H9 (cell line): ENCODE measurements at regions not wholly inside any gene's neighbourhood (a gene's known extent, or its start where the extent isn't known, plus 50 kb on each side); places are given as distances from the start of the nearest gene placed in this dataset.

Source experiments
- DNase-seq: peaks from one replicate; pipeline ENCODE4 v3.0.0-alpha.2; 2017
- H2AFZ ChIP-seq: one replicate; pipeline ENCODE4 v1.6.1; 2013; ENCODE audit warnings: mild to moderate bottlenecking, low read length, control low read depth, moderate library complexity
- H2AK5ac ChIP-seq: 2 replicates; pipeline ENCODE4 v1.6.1; 2013; ENCODE audit warnings: low read length, control low read depth, mixed read lengths; ENCODE audit not compliant: insufficient read length
- H2BK120ac ChIP-seq: one replicate; pipeline ENCODE4 v1.6.1; 2013; ENCODE audit warnings: low read depth, mild to moderate bottlenecking, low read length, control low read depth, inconsistent platforms; ENCODE audit not compliant: poor library complexity, severe bottlenecking
- H2BK12ac ChIP-seq: 2 replicates; pipeline ENCODE4 v1.6.1; 2013; ENCODE audit warnings: low read length, control low read depth, mixed read lengths, low read depth; ENCODE audit not compliant: insufficient read length
- H2BK15ac ChIP-seq: 2 replicates; pipeline ENCODE4 v1.6.1; 2013; ENCODE audit warnings: low read depth, low read length, control low read depth
- H2BK20ac ChIP-seq: one replicate; pipeline ENCODE4 v1.6.1; 2013; ENCODE audit warnings: low read depth, mild to moderate bottlenecking, low read length, control low read depth, inconsistent platforms; ENCODE audit not compliant: poor library complexity, severe bottlenecking
- H2BK5ac ChIP-seq: 2 replicates; pipeline ENCODE4 v1.6.1; 2013; ENCODE audit warnings: low read length, control low read depth, mixed read lengths; ENCODE audit not compliant: insufficient read length
- H3K14ac ChIP-seq: 2 replicates; pipeline ENCODE4 v1.6.1; 2013; ENCODE audit warnings: low read length, control low read depth; ENCODE audit not compliant: insufficient read depth
- H3K18ac ChIP-seq: 2 replicates; pipeline ENCODE4 v1.6.1; 2013; ENCODE audit warnings: low read depth, mild to moderate bottlenecking, mixed read lengths, low read length, control low read depth; ENCODE audit not compliant: insufficient read length
- H3K23ac ChIP-seq: 2 replicates; pipeline ENCODE4 v1.6.1; 2013; ENCODE audit warnings: low read length, control low read depth, mixed read lengths, low read depth; ENCODE audit not compliant: insufficient read length
- H3K23me2 ChIP-seq: 2 replicates; pipeline ENCODE4 v1.6.1; 2013; ENCODE audit warnings: low read depth, mild to moderate bottlenecking, mixed read lengths, low read length, control low read depth; ENCODE audit not compliant: insufficient read length, poor library complexity, severe bottlenecking
- H3K27ac ChIP-seq: 2 replicates; pipeline ENCODE4 v1.5.1; 2013; ENCODE audit warnings: low read length, control low read depth, mixed read lengths, low read depth; ENCODE audit not compliant: insufficient read length
- H3K27me3 ChIP-seq: 2 replicates; pipeline ENCODE4 v1.6.1; 2013; ENCODE audit warnings: low read length, control low read depth, inconsistent platforms; ENCODE audit not compliant: insufficient read depth
- H3K4ac ChIP-seq: 2 replicates; pipeline ENCODE4 v1.6.1; 2013; ENCODE audit warnings: low read depth, mild to moderate bottlenecking, control low read depth, inconsistent platforms, low read length, moderate library complexity
- H3K4me1 ChIP-seq: 2 replicates; pipeline ENCODE4 v1.6.1; 2013; ENCODE audit warnings: low read length, control low read depth, inconsistent platforms; ENCODE audit not compliant: insufficient read depth
- H3K4me2 ChIP-seq: 2 replicates; pipeline ENCODE4 v1.6.1; 2013; ENCODE audit warnings: low read length, control low read depth, mixed read lengths; ENCODE audit not compliant: insufficient read length, insufficient read depth
- H3K56ac ChIP-seq: 2 replicates; pipeline ENCODE4 v1.6.1; 2013; ENCODE audit warnings: low read depth, mild to moderate bottlenecking, mixed read lengths, low read length, control low read depth; ENCODE audit not compliant: insufficient read length
- H3K79me1 ChIP-seq: 2 replicates; pipeline ENCODE4 v1.6.1; 2013; ENCODE audit warnings: low read depth, mild to moderate bottlenecking, moderate library complexity, low read length, control low read depth, inconsistent platforms; ENCODE audit not compliant: insufficient read depth, poor library complexity, severe bottlenecking
- H3K79me2 ChIP-seq: 2 replicates; pipeline ENCODE4 v1.6.1; 2013; ENCODE audit warnings: low read length, control low read depth, inconsistent platforms; ENCODE audit not compliant: insufficient read depth
- H3K9ac ChIP-seq: 2 replicates; pipeline ENCODE4 v1.6.1; 2013; ENCODE audit warnings: low read length, control low read depth, mixed read lengths; ENCODE audit not compliant: insufficient read length; ENCODE audit errors: extremely low read depth
- H3K9me3 ChIP-seq: one replicate; pipeline ENCODE4 v1.6.1; 2013; ENCODE audit warnings: low read depth, low read length, inconsistent platforms; ENCODE audit not compliant: control insufficient read depth
- H3T11ph ChIP-seq: one replicate; pipeline ENCODE4 v1.6.1; 2013; ENCODE audit warnings: mild to moderate bottlenecking, low read length, control low read depth, inconsistent platforms
- H4K20me1 ChIP-seq: one replicate; pipeline ENCODE4 v1.6.1; 2013; ENCODE audit not compliant: control insufficient read depth, insufficient read length, insufficient read depth
- H4K5ac ChIP-seq: 2 replicates; pipeline ENCODE4 v1.6.1; 2013; ENCODE audit warnings: low read depth, mild to moderate bottlenecking, mixed read lengths, low read length, control low read depth; ENCODE audit not compliant: insufficient read length
- H4K8ac ChIP-seq: replicated peaks from 2 replicates; pipeline ENCODE4 v1.6.1; 2013; ENCODE audit warnings: low read length, control low read depth, mixed read lengths, low read depth; ENCODE audit not compliant: insufficient read length
- H4K91ac ChIP-seq: 2 replicates; pipeline ENCODE4 v1.6.1; 2013; ENCODE audit warnings: low read depth, mild to moderate bottlenecking, moderate library complexity, mixed read lengths, low read length, control low read depth; ENCODE audit not compliant: insufficient read length
- H3K27ac Mint-ChIP-seq, 3 experiments: 2 replicates in 2 of 3; 3 replicates in 1 of 3; pipeline ENCODE4 v1.8.0; 2020 to 2021; ENCODE audit warnings: mixed read lengths in 3 of 3, mild to moderate bottlenecking in 1 of 3, moderate library complexity in 1 of 3
- H3K27me3 Mint-ChIP-seq: 2 replicates; pipeline ENCODE4 v1.8.0; 2021; ENCODE audit warnings: low read depth, mild to moderate bottlenecking, moderate library complexity, mixed read lengths
- H3K36me3 Mint-ChIP-seq, 3 experiments: 2 replicates in 2 of 3; 3 replicates in 1 of 3; pipeline ENCODE4 v1.8.0; 2020 to 2021; ENCODE audit warnings: low read depth in 3 of 3, mixed read lengths in 3 of 3; ENCODE audit not compliant: insufficient read depth in 1 of 3
- H3K4me1 Mint-ChIP-seq, 2 experiments: 2 replicates each; pipeline ENCODE4 v1.8.0; 2020; ENCODE audit warnings: mixed read lengths in 2 of 2
- H3K4me3 Mint-ChIP-seq, 2 experiments: 2 replicates in 1 of 2; 3 replicates in 1 of 2; pipeline ENCODE4 v1.8.0; 2020 to 2021; ENCODE audit warnings: mild to moderate bottlenecking in 2 of 2, mixed read lengths in 2 of 2, moderate library complexity in 1 of 2
- H3K9me3 Mint-ChIP-seq, 2 experiments: 2 replicates in 1 of 2; 3 replicates in 1 of 2; pipeline ENCODE4 v1.8.0; 2020; ENCODE audit warnings: mild to moderate bottlenecking in 2 of 2, mixed read lengths in 2 of 2, moderate library complexity in 1 of 2
- CTCF ChIP-seq: fragments of 200-600 bp; sonication (generic); conservative IDR thresholded peaks from 3 replicates; pipeline ENCODE4 v1.8.0; 2021; ENCODE audit warnings: antibody characterized with exemption, mild to moderate bottlenecking
- whole genome bisulfite sequencing: extraction: QIAGEN DNeasy Blood & Tissue Kit; methylation state at CpG from one replicate; pipeline ENCODE4 v1.1.7; 2013; ENCODE audit warnings: missing lambda C conversion rate, low lambda C conversion rate, mixed read lengths; ENCODE audit not compliant: insufficient read length; ENCODE audit errors: extremely low coverage; 5-methylcytosine and 5-hydroxymethylcytosine counted together

GRCh38 chr16:51940183-51940582 lies 606.8 kb downstream of the TOX3 start:
- H3K4me3 Mint-ChIP-seq = no peak overlapping the region
- whole genome bisulfite sequencing = no CpG with 5 or more reads among the region's 1 CpG
- 0 out of 2 replicates have a peak, but pooled peaks cover 2% of the 10 kb centered on the region for H3K79me2 ChIP-seq
- H3K9ac ChIP-seq = no peak overlapping the region
- H3K27ac Mint-ChIP-seq = no peak overlapping the region
- no peak overlapping the region for H3K56ac ChIP-seq
- no peak overlapping the region for H2BK12ac ChIP-seq
- no peaks in the 10 kb centered on the region for H3K23me2 ChIP-seq
- DNase-seq = no peak
- peaks cover 9% of the 10 kb centered on the region for H3K4me1 ChIP-seq
- H3K4me1 Mint-ChIP-seq = peaks cover 32 to 34% of the 10 kb centered on the region in 2 experiments
- H3K27me3 Mint-ChIP-seq = no peaks in the 10 kb centered on the region; the same call in 1 of the 2 replicates
- no peak for TF ChIP-seq CTCF
- no peak overlapping the region for H4K91ac ChIP-seq
- H3K4me2 ChIP-seq = no peak overlapping the region
- H3K36me3 Mint-ChIP-seq = no peaks in the 10 kb centered on the region
- no peak overlapping the region for H2BK15ac ChIP-seq
- no peak overlapping the region for H2BK120ac ChIP-seq
- no peak overlapping the region for H2BK5ac ChIP-seq
- H3K4ac ChIP-seq = no peak overlapping the region
- H2AFZ ChIP-seq = no peak overlapping the region
- H3K18ac ChIP-seq = no peak overlapping the region
- H3T11ph ChIP-seq = no peak overlapping the region
- no peaks in the 10 kb centered on the region for H3K9me3 Mint-ChIP-seq
- H3K27me3 ChIP-seq = no peaks in the 10 kb centered on the region
- H4K8ac ChIP-seq = no peak overlapping the region
- no peak overlapping the region for H2BK20ac ChIP-seq
- H4K5ac ChIP-seq = no peak overlapping the region
- H3K14ac ChIP-seq = no peak overlapping the region
- H3K79me1 ChIP-seq = no peaks in the 10 kb centered on the region
- no peak overlapping the region for H3K27ac ChIP-seq
- H2AK5ac ChIP-seq = no peak overlapping the region
- H4K20me1 ChIP-seq = no peaks in the 10 kb centered on the region
- H3K23ac ChIP-seq = no peak overlapping the region
- H3K9me3 ChIP-seq = no peaks in the 10 kb centered on the region
